ENCODE measurements at regions not wholly inside any gene's neighbourhood (a gene's known extent, or its start where the extent isn't known, plus 50 kb on each side); places are given as distances from the start of the nearest gene placed in this dataset.
"Not testable (repeated sequence)": the region's sequence is repeated elsewhere in the genome, so short reads cannot be mapped to it uniquely, and the experiment has no call there.

DNA sequence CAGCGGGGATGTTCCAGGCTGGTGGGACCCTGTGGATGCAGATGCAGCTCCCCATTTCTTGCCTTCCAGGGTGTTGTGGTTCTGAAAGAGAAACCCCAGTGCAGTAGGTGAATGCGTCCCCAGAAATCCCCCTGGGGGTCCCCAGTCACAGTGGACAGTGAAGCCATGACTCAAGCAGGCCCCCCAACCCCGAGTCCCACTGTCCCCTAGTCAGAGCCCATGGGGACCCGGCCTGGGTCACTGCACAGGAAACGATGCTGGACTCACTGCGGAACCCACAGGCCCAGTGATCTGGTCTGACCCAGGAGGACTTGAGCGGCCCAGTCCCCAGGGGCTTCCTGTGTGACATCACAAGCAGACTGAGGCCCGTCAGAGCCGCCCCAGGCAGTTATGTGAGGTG lies 341.4 kb downstream of the ADGRD1 start:
- in situ Hi-C loops (cut with HindIII; ENCODE audit: low pct_ligation_motif_present, low sequenced_read_pairs); H3K36me3 ChIP-seq (replicated peaks); H3K27me3 ChIP-seq (replicated peaks); H3K4me3 ChIP-seq (ENCODE audit: low read depth, low read length); H3K27ac ChIP-seq; DNase-seq: not testable (repeated sequence)

DNA sequence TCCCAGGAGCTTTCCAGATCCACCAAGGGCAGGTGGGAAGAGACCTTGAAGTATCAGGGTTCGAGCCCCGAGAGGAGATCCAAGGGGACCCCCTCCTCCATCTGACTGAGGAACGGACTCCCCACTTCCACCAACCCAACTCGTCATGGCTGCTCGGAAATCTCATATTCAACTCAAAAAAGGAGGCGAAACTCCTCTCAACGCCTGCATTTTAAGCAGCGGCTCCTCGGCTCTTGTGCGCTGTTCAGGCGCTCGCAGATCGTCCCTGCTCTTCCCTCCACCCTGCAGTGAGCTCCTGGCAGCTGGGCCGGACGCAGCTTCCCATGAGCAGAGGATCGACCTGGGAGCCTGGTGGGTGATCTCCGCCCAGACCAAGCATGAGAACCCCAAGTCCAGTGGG lies 341.9 kb downstream of the ADGRD1 start:
- H3K4me3 ChIP-seq (ENCODE audit: low read depth, low read length); H3K27ac ChIP-seq; DNase-seq; H3K27me3 ChIP-seq (replicated peaks); H3K36me3 ChIP-seq (replicated peaks); in situ Hi-C loops (cut with HindIII; ENCODE audit: low pct_ligation_motif_present, low sequenced_read_pairs): not testable (repeated sequence)

- H3K27me3 ChIP-seq (replicated peaks); H3K4me3 ChIP-seq (ENCODE audit: low read depth, low read length); H3K27ac ChIP-seq; in situ Hi-C loops (cut with HindIII; ENCODE audit: low pct_ligation_motif_present, low sequenced_read_pairs); H3K36me3 ChIP-seq (replicated peaks); DNase-seq: not testable (repeated sequence)
Measured at GRCh38 chr12:131296136-131296535, 342.4 kb downstream of the ADGRD1 start.

- in situ Hi-C loops (cut with HindIII; ENCODE audit: low pct_ligation_motif_present, low sequenced_read_pairs), result not testable (repeated sequence)
Measured at GRCh38 chr12:131296651-131297050, 342.9 kb downstream of the ADGRD1 start.

DNA sequence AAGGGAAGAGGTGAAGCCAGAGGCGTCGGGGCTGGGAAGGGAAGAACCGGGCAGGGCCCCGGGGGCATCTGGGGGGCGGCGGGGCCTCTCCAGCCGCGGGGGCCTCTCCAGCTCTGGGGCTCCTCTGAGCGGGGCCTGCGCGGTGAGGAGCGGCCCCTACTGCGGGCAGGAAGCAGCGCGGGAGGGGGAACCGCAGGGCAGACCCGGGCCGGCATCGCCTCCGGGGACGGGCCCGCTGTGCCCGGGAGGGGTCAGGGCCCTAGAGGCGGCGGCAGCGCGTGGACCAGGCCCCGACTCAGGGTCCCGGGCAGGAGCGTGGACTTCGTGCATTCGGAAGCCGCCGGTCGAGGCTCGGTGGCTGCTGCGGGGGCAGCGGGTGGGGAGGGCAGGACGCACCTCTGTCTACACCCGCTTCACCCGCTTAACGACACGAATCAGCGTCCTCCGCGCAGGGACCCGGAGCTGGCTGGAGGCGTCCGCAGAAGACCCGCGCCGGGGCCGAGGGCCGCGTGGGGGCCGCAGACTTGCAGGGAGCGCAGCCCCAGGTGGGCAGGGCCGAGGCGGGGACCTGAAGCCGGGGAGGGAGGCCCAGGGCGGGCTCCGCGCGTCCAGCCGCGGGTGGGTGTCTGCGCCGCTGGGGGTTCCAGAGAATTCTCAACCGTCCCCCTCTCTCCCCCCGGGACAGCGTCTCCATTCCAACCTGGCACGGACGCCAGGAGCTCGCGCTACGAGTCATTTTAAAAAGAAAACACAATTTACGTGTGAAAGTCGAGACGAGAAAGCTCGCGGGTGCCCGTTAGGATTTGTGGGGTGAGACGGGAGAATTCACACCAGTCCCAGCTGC lies 345.0 kb downstream of the ADGRD1 start:
- H3K27me3 ChIP-seq (replicated peaks); in situ Hi-C loops (cut with HindIII; ENCODE audit: low pct_ligation_motif_present, low sequenced_read_pairs); DNase-seq: not testable (repeated sequence)

More at GRCh38 chr12:131296651-131297050, 342.9 kb downstream of the ADGRD1 start:
- not testable (repeated sequence) for H3K27me3 ChIP-seq (replicated peaks); H3K27ac ChIP-seq; H3K36me3 ChIP-seq (replicated peaks); H3K4me3 ChIP-seq (ENCODE audit: low read depth, low read length); DNase-seq

DNA sequence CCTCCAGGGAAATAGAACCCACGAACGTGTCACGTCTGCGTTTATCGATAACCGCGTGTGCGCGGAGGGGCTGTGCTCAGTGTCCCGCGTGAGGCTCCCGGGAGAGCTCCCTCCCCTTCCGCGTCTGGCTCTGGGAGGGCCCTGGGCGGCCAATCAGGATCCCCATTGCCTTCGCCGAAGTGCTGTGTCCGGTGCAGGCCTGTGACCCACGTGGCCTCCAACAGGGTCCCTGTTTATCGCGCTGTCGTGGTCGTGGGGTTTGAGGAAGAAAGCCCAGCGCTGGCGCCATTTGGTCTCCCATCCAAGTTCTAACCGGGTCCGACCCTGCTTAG lies 345.6 kb downstream of the ADGRD1 start:
- H3K27ac ChIP-seq; H3K36me3 ChIP-seq (replicated peaks); DNase-seq; H3K4me3 ChIP-seq (ENCODE audit: low read depth, low read length); H3K27me3 ChIP-seq (replicated peaks); in situ Hi-C loops (cut with HindIII; ENCODE audit: low pct_ligation_motif_present, low sequenced_read_pairs): not testable (repeated sequence)

More for the DNA sequence above, 345.0 kb downstream of the ADGRD1 start:
- not testable (repeated sequence) for H3K4me3 ChIP-seq (ENCODE audit: low read depth, low read length); H3K27ac ChIP-seq; H3K36me3 ChIP-seq (replicated peaks)

- in situ Hi-C loops (cut with HindIII; ENCODE audit: low pct_ligation_motif_present, low sequenced_read_pairs); H3K4me3 ChIP-seq (ENCODE audit: low read depth, low read length); H3K27ac ChIP-seq; H3K27me3 ChIP-seq (replicated peaks); DNase-seq; H3K36me3 ChIP-seq (replicated peaks): not testable (repeated sequence)
Measured at GRCh38 chr12:131303576-131303975, 349.9 kb downstream of the ADGRD1 start.

GRCh38 chr12:131304642-131305041 lies 350.9 kb downstream of the ADGRD1 start:
- DNase-seq; H3K4me3 ChIP-seq (ENCODE audit: low read depth, low read length); H3K27me3 ChIP-seq (replicated peaks); H3K36me3 ChIP-seq (replicated peaks); in situ Hi-C loops (cut with HindIII; ENCODE audit: low pct_ligation_motif_present, low sequenced_read_pairs); H3K27ac ChIP-seq: not testable (repeated sequence)

DNA sequence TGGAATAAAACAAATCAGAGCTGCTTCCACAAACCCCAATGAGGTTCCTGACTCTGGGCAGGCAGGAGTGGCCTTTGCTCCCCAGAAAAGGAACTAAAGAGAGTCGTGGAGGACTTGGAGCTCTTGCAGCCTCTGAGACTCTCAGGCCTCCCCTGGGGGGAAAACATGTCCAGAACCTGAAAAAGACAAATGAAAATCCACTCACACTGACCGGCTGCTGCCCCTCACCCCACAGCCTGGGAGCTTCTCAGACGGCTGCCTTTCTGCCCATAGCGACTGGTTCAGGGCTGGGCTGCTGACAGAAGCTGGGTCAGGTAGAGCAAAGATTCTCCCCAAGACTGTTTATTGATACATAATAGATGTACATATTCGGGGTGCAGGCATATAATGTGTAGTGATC lies 356.0 kb downstream of the ADGRD1 start:
- H3K36me3 ChIP-seq (replicated peaks), result no peaks in the 10 kb centered on the region
- H3K4me3 ChIP-seq (ENCODE audit: low read depth, low read length), result no peak overlapping the region
- in situ Hi-C loops (cut with HindIII; ENCODE audit: low pct_ligation_motif_present, low sequenced_read_pairs), result no loop called here
- no peak overlapping the region for H3K27ac ChIP-seq
- H3K27me3 ChIP-seq (replicated peaks), result no peaks in the 10 kb centered on the region
- TF ChIP-seq, protein P1, sequence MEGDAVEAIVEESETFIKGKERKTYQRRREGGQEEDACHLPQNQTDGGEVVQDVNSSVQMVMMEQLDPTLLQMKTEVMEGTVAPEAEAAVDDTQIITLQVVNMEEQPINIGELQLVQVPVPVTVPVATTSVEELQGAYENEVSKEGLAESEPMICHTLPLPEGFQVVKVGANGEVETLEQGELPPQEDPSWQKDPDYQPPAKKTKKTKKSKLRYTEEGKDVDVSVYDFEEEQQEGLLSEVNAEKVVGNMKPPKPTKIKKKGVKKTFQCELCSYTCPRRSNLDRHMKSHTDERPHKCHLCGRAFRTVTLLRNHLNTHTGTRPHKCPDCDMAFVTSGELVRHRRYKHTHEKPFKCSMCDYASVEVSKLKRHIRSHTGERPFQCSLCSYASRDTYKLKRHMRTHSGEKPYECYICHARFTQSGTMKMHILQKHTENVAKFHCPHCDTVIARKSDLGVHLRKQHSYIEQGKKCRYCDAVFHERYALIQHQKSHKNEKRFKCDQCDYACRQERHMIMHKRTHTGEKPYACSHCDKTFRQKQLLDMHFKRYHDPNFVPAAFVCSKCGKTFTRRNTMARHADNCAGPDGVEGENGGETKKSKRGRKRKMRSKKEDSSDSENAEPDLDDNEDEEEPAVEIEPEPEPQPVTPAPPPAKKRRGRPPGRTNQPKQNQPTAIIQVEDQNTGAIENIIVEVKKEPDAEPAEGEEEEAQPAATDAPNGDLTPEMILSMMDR (IDR thresholded peaks at IDR 0.05; ENCODE audit: low read depth, low read length, missing control alignments), result no peak
- DNase-seq, result no peak

GRCh38 chr12:131310227-131310969 lies 356.7 kb downstream of the ADGRD1 start:
- H3K27ac ChIP-seq; H3K27me3 ChIP-seq (replicated peaks); H3K36me3 ChIP-seq (replicated peaks); DNase-seq; in situ Hi-C loops (cut with HindIII; ENCODE audit: low pct_ligation_motif_present, low sequenced_read_pairs); H3K4me3 ChIP-seq (ENCODE audit: low read depth, low read length): not testable (repeated sequence)

- H3K36me3 ChIP-seq (replicated peaks); H3K4me3 ChIP-seq (ENCODE audit: low read depth, low read length); H3K27me3 ChIP-seq (replicated peaks); H3K27ac ChIP-seq; DNase-seq; in situ Hi-C loops (cut with HindIII; ENCODE audit: low pct_ligation_motif_present, low sequenced_read_pairs): not testable (repeated sequence)
Measured at GRCh38 chr12:131311279-131311722, 357.6 kb downstream of the ADGRD1 start.

Measured in brain microvascular endothelial cell (primary cell).